IPS-18c (cell line): ENCODE measurements at regions not wholly inside any gene's neighbourhood (a gene's known extent, or its start where the extent isn't known, plus 50 kb on each side); places are given as distances from the start of the nearest gene placed in this dataset.
"Not testable (repeated sequence)": the region's sequence is repeated elsewhere in the genome, so short reads cannot be mapped to it uniquely, and the experiment has no call there.

Experiments used
- H3K4me3 ChIP-seq: 2 replicates; pipeline ENCODE4 v1.7.0; 2013; ENCODE audit warnings: low read depth, mild to moderate bottlenecking, low read length, moderate library complexity; ENCODE audit not compliant: insufficient read depth
- H3K9me3 ChIP-seq: one replicate; pipeline ENCODE4 v1.6.1; 2013; ENCODE audit warnings: mild to moderate bottlenecking, low read length, moderate library complexity; ENCODE audit not compliant: control insufficient read depth, insufficient read depth

- Histone ChIP-seq H3K4me3 (no peak overlapping the region), H3K9me3 (no peaks in the 10 kb centered on the region)
Observed at GRCh38 chr12:111255261-111255660, 113.6 kb downstream of the PHETA1 start.

GRCh38 chr12:111254106-111254505, 114.8 kb downstream of the PHETA1 start:
- Histone ChIP-seq H3K9me3 (no peaks in the 10 kb centered on the region), H3K4me3 (no peak overlapping the region)

- H3K4me3 ChIP-seq = no peak overlapping the region
Observed at GRCh38 chr12:111253213-111253612, 115.7 kb downstream of the PHETA1 start.

GRCh38 chr12:111251787-111252186, 117.1 kb downstream of the PHETA1 start:
- no peaks in the 10 kb centered on the region for H3K9me3 ChIP-seq
- H3K4me3 ChIP-seq = no peak overlapping the region

More at GRCh38 chr12:111253213-111253612, 115.7 kb downstream of the PHETA1 start:
- H3K9me3 ChIP-seq = no peaks in the 10 kb centered on the region

GRCh38 chr12:111251058-111251730, 117.7 kb downstream of the PHETA1 start:
- H3K9me3 ChIP-seq = no peaks in the 10 kb centered on the region

GRCh38 chr12:111250251-111250881, 118.5 kb downstream of the PHETA1 start:
- no peak overlapping the region for H3K4me3 ChIP-seq
- H3K9me3 ChIP-seq = no peaks in the 10 kb centered on the region

More at GRCh38 chr12:111251058-111251730, 117.7 kb downstream of the PHETA1 start:
- no peak overlapping the region for H3K4me3 ChIP-seq

GRCh38 chr12:111249757-111250156, 119.1 kb downstream of the PHETA1 start:
- Histone ChIP-seq H3K4me3 (no peak overlapping the region), H3K9me3 (no peaks in the 10 kb centered on the region)

- peaks cover 5% of the 10 kb centered on the region for H3K9me3 ChIP-seq
- no peak overlapping the region for H3K4me3 ChIP-seq
Observed at GRCh38 chr12:111249018-111249370, 119.9 kb downstream of the PHETA1 start.

GRCh38 chr12:111248236-111249017, 120.5 kb downstream of the PHETA1 start:
- Histone ChIP-seq H3K9me3 (peaks cover 5% of the 10 kb centered on the region), H3K4me3 (no peak overlapping the region)

- no peak overlapping the region for H3K4me3 ChIP-seq
- H3K9me3 ChIP-seq = peaks cover 5% of the 10 kb centered on the region
Observed at GRCh38 chr12:111247083-111247783, 121.7 kb downstream of the PHETA1 start.

- no peak overlapping the region for H3K4me3 ChIP-seq
- peaks cover 5% of the 10 kb centered on the region for H3K9me3 ChIP-seq
Observed at GRCh38 chr12:111246477-111247011, 122.4 kb downstream of the PHETA1 start.

- H3K4me3 ChIP-seq = no peak overlapping the region
Observed at GRCh38 chr12:111245701-111246476, 123.0 kb downstream of the PHETA1 start.

GRCh38 chr12:111244673-111245072, 124.2 kb downstream of the PHETA1 start:
- Histone ChIP-seq H3K4me3 (no peak overlapping the region), H3K9me3 (peaks cover 5% of the 10 kb centered on the region)

More at GRCh38 chr12:111245701-111246476, 123.0 kb downstream of the PHETA1 start:
- peaks cover 5% of the 10 kb centered on the region for H3K9me3 ChIP-seq

- not testable (repeated sequence) for H3K9me3 ChIP-seq, H3K4me3 ChIP-seq
Observed at GRCh38 chr12:111242817-111243216, 126.1 kb downstream of the PHETA1 start.

- Histone ChIP-seq H3K9me3 (peaks cover 5% of the 10 kb centered on the region), H3K4me3 (no peak overlapping the region)
Observed at GRCh38 chr12:111242184-111242583, 126.7 kb downstream of the PHETA1 start.

GRCh38 chr12:111240374-111240773, 128.5 kb downstream of the PHETA1 start:
- Histone ChIP-seq H3K4me3 (no peak overlapping the region), H3K9me3 (peaks cover 5% of the 10 kb centered on the region)
